MCF 10A (cell line): ENCODE measurements at regions not wholly inside any gene's neighbourhood (a gene's known extent, or its start where the extent isn't known, plus 50 kb on each side); places are given as distances from the start of the nearest gene placed in this dataset.

Source experiments
- BruUV-seq: library from RNA; stranded (reverse); fragments of 400-500 nt; replicated peaks from 2 replicates; lab custom pipeline; 2021; lab: Mats Ljungman, UMichigan
- CTCF ChIA-PET: fragments of 300-600 bp; sonication (Branson Sonifier 250); formaldehyde crosslinking; extraction: SDS; loops from one replicate; lab custom pipeline; 2021; ENCODE audit warnings: antibody characterized with exemption, inconsistent platforms; lab: Yijun Ruan, JAX
- POLR2A ChIA-PET: fragments of 300-600, 350-650 bp; sonication (Branson Sonifier 250); formaldehyde crosslinking; extraction: SDS; loops from one replicate; lab custom pipeline; 2020; ENCODE audit warnings: antibody characterized with exemption, inconsistent platforms; lab: Yijun Ruan, JAX
- DNase-seq: peaks from one replicate; pipeline ENCODE4 v3.0.0-alpha.2; 2018; ENCODE audit not compliant: unreplicated experiment
- H3K27ac Mint-ChIP-seq: one replicate; pipeline ENCODE4 v1.8.0; 2022; ENCODE audit warnings: mild to moderate bottlenecking, low read depth, mixed read lengths; ENCODE audit not compliant: unreplicated experiment
- H3K27me3 Mint-ChIP-seq: one replicate; pipeline ENCODE4 v1.8.0; 2022; ENCODE audit warnings: mixed read lengths; ENCODE audit not compliant: insufficient read depth, unreplicated experiment
- H3K36me3 Mint-ChIP-seq: one replicate; pipeline ENCODE4 v1.8.0; 2022; ENCODE audit warnings: mild to moderate bottlenecking, moderate library complexity, mixed read lengths; ENCODE audit not compliant: insufficient read depth, unreplicated experiment
- H3K4me1 Mint-ChIP-seq: one replicate; pipeline ENCODE4 v1.8.0; 2022; ENCODE audit warnings: mixed read lengths; ENCODE audit not compliant: insufficient read depth, unreplicated experiment
- H3K4me3 Mint-ChIP-seq: one replicate; pipeline ENCODE4 v1.8.0; 2022; ENCODE audit warnings: mild to moderate bottlenecking, moderate library complexity, mixed read lengths; ENCODE audit not compliant: unreplicated experiment
- H3K9me3 Mint-ChIP-seq: one replicate; pipeline ENCODE4 v1.8.0; 2022; ENCODE audit warnings: mixed read lengths; ENCODE audit not compliant: unreplicated experiment
- CTCF ChIP-seq: fragments of 200-600 bp; IDR thresholded peaks from one replicate; pipeline ENCODE4 v1.8.0; 2022; ENCODE audit warnings: antibody characterized with exemption, mild to moderate bottlenecking; ENCODE audit not compliant: unreplicated experiment
- intact Hi-C: fragments of 100-400 bp; cut with micrococcal nuclease; formaldehyde crosslinking; loops from 2 replicates; pipeline ENCODE4 v1.14.1; 2022

GRCh38 chr1:79133774-79134364 is 127.3 kb upstream of the ADGRL4 start:
- Mint-ChIP-seq H3K27ac (no peak overlapping the region), H3K27me3 (no peaks in the 10 kb centered on the region), H3K4me3 (no peak overlapping the region), H3K9me3 (no peaks in the 10 kb centered on the region), H3K4me1 (no peaks in the 10 kb centered on the region), H3K36me3 (no peaks in the 10 kb centered on the region)
- no peak for TF ChIP-seq CTCF
- intact Hi-C loops: no loop called here
- no TSS peak for BruUV-seq
- ChIA-PET POLR2A (no interaction called here), CTCF (interaction anchor here (0.7 to 1.4 kb wide), 4 partner anchors 12 to 112 kb away, joined by 3 read pairs; no protein-coding TSS in a partner anchor)
- DNase-seq: no peak

- POLR2A ChIA-PET: interaction anchor here (1.2 kb wide), 1 partner anchor 52 kb away, joined by 3 read pairs; no protein-coding TSS in a partner anchor
- CTCF ChIA-PET: interaction anchor here (0.7 to 0.8 kb wide), 2 partner anchors 19 to 164 kb away, joined by 3 read pairs; no protein-coding TSS in a partner anchor
- BruUV-seq: no TSS peak
- no peaks in the 10 kb centered on the region for H3K27me3 Mint-ChIP-seq
- no peaks in the 10 kb centered on the region for H3K9me3 Mint-ChIP-seq
- no peak overlapping the region for H3K4me3 Mint-ChIP-seq
- no peak for TF ChIP-seq CTCF
- H3K36me3 Mint-ChIP-seq: no peaks in the 10 kb centered on the region
- no peaks in the 10 kb centered on the region for H3K4me1 Mint-ChIP-seq
- intact Hi-C loops: no loop called here
- no peak for DNase-seq
- H3K27ac Mint-ChIP-seq: no peak overlapping the region
These were observed 125.1 kb upstream of the ADGRL4 start for GRCh38 chr1:79131626-79132025.

- H3K27ac Mint-ChIP-seq: no peak overlapping the region
- CTCF ChIA-PET: interaction anchor here (0.7 kb wide), 1 partner anchor 59 kb away, joined by 3 read pairs; no protein-coding TSS in a partner anchor
- TF ChIP-seq CTCF: no peak
- H3K4me1 Mint-ChIP-seq: no peaks in the 10 kb centered on the region
- no TSS peak for BruUV-seq
- H3K27me3 Mint-ChIP-seq: no peaks in the 10 kb centered on the region
- H3K36me3 Mint-ChIP-seq: no peaks in the 10 kb centered on the region
- intact Hi-C loops: no loop called here
- no peak overlapping the region for H3K4me3 Mint-ChIP-seq
- POLR2A ChIA-PET: interaction anchor here (1.4 kb wide), 1 partner anchor 24 kb away, joined by 3 read pairs; no protein-coding TSS in a partner anchor
- no peaks in the 10 kb centered on the region for H3K9me3 Mint-ChIP-seq
- no peak for DNase-seq
These were observed 123.4 kb upstream of the ADGRL4 start for GRCh38 chr1:79129914-79130313.

- intact Hi-C loops: no loop called here
- no peak overlapping the region for H3K4me3 Mint-ChIP-seq
- H3K36me3 Mint-ChIP-seq: no peaks in the 10 kb centered on the region
- no peaks in the 10 kb centered on the region for H3K27me3 Mint-ChIP-seq
- H3K9me3 Mint-ChIP-seq: no peaks in the 10 kb centered on the region
- ChIA-PET POLR2A (interaction anchor here (2.9 kb wide), 1 partner anchor 23 kb away, joined by 8 read pairs; no protein-coding TSS in a partner anchor), CTCF (interaction anchor here (0.7 to 0.9 kb wide), 2 partner anchors 126 to 768 kb away, joined by 3 to 7 read pairs; no protein-coding TSS in a partner anchor)
- DNase-seq: peak; percentile 76
- no TSS peak for BruUV-seq
- H3K4me1 Mint-ChIP-seq: no peaks in the 10 kb centered on the region
- H3K27ac Mint-ChIP-seq: peak overlapping the region; percentile 47
- TF ChIP-seq CTCF: no peak
These were observed 122.2 kb upstream of the ADGRL4 start for GRCh38 chr1:79128722-79129121.
